ENCODE measurements at regions not wholly inside any gene's neighbourhood (a gene's known extent, or its start where the extent isn't known, plus 50 kb on each side); places are given as distances from the start of the nearest gene placed in this dataset.

DNA sequence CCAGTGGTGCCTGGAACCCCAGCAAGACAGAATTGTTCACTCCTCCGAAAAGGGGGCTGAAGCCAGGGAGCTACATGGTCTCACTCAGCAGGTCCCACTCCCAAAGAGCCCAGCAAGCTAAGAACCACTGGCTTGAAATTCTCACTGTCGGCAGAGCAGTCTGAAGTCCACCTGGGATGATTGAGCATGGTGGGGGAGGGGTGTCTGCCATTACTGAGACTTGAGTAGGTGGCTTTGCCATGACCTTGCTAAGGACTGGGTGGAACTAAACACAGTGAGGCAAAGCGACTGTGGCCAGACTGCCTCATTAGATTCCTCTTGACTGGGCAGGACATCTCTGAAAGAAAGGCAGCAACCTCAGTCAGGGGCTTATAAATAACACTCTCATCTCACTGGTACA is 122.6 kb upstream of the ZC4H2 start:
- Histone ChIP-seq H3K27me3 (replicated peaks in 1 of 4; ENCODE audit: control insufficient read depth in 3 of 4, extremely low read depth in 1 of 4, insufficient read depth in 3 of 4, low read length in 3 of 4) (no peaks in the 10 kb centered on the region), H3K14ac (ENCODE audit: insufficient read length) (no peak overlapping the region), H4K8ac (ENCODE audit: extremely low read depth, insufficient read depth, low read length) (no peak overlapping the region), H3K23ac (ENCODE audit: insufficient read length) (no peak overlapping the region), H2AK5ac (ENCODE audit: low read depth, low read length) (no peak overlapping the region), H3K4me3 (ENCODE audit: extremely low read depth in 1 of 4, insufficient read depth in 2 of 4, low read depth in 3 of 4, low read length in 4 of 4) (no peak overlapping the region), H2BK20ac (ENCODE audit: low read length) (no peak overlapping the region), H3K23me2 (ENCODE audit: low read depth, low read length) (no peaks in the 10 kb centered on the region), H3K9ac (replicated peaks in 1 of 4; ENCODE audit: extremely low read depth in 1 of 4, low read depth in 3 of 4, low read length in 3 of 4) (no peak overlapping the region), H2BK12ac (ENCODE audit: low read depth, low read length) (no peak overlapping the region), H2BK5ac (ENCODE audit: low read depth, low read length) (no peak overlapping the region), H3K36me3 (ENCODE audit: control insufficient read depth in 2 of 4, insufficient read depth in 4 of 4, low read length in 3 of 4) (no peaks in the 10 kb centered on the region; a peak in 1 of 8 replicates), H3K9me3 (ENCODE audit: insufficient read depth in 2 of 2, low read depth in 1 of 2, low read length in 1 of 2) (peaks cover 0 to 7% of the 10 kb centered on the region in 2 experiments; a peak in 1 of 4 replicates), H3K56ac (replicated peaks; ENCODE audit: insufficient read length, low read depth, low read length) (no peak overlapping the region), H3K79me2 (ENCODE audit: control insufficient read depth in 1 of 2, insufficient read depth in 2 of 2, low read length in 2 of 2) (no peaks in the 10 kb centered on the region), H2AFZ (ENCODE audit: low read length) (no peak overlapping the region), H4K20me1 (replicated peaks in 1 of 2; ENCODE audit: control insufficient read depth in 1 of 2, insufficient read depth in 2 of 2, low read length in 2 of 2) (no peaks in the 10 kb centered on the region), H3K4ac (replicated peaks; ENCODE audit: insufficient read length, low read depth, low read length) (no peak overlapping the region), H4K5ac (ENCODE audit: insufficient read length, low read depth, low read length) (no peak overlapping the region), H3K18ac (ENCODE audit: extremely low read depth, low read length) (no peak overlapping the region), H2BK120ac (replicated peaks; ENCODE audit: low read depth, low read length) (no peak overlapping the region), H3K4me1 (replicated peaks in 1 of 4; ENCODE audit: control insufficient read depth in 3 of 4, insufficient read depth in 4 of 4, low read length in 3 of 4) (no peaks in the 10 kb centered on the region), H3K4me2 (ENCODE audit: insufficient read depth in 1 of 2, low read depth in 2 of 2, low read length in 2 of 2) (no peak overlapping the region), H2BK15ac (ENCODE audit: low read length) (no peak overlapping the region), H4K91ac (replicated peaks; ENCODE audit: insufficient read length, low read length) (no peak overlapping the region), H3K79me1 (ENCODE audit: low read depth, low read length) (no peaks in the 10 kb centered on the region), H3K27ac (ENCODE audit: low read depth, low read length) (no peak overlapping the region)
- POLR2A ChIA-PET (ENCODE audit: partially characterized antibody): no interaction called here
- WGBS, 2 experiments (ENCODE audit: extremely low coverage in 1 of 2, insufficient coverage in 1 of 2, insufficient read length in 1 of 2, insufficient replicate concordance in 2 of 2, low coverage in 1 of 2, low lambda C conversion rate in 2 of 2, missing lambda C conversion rate in 1 of 2): 78% methylated on average over 2 of the region's 3 CpGs; no CpG with 5 or more reads in 1 of the 2 experiments
- CTCF ChIA-PET (ENCODE audit: partially characterized antibody): no interaction called here
- DNase-seq (ENCODE audit: low read depth in 1 of 2, low spot score in 2 of 2): no peak
- FAIRE-seq: no peak
- no peak for TF ChIP-seq TEAD4 (IDR thresholded peaks at IDR 0.05; ENCODE audit: low read depth, low read length)
- TF ChIP-seq, protein P1, sequence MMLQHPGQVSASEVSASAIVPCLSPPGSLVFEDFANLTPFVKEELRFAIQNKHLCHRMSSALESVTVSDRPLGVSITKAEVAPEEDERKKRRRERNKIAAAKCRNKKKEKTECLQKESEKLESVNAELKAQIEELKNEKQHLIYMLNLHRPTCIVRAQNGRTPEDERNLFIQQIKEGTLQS (IDR thresholded peaks at IDR 0.05; ENCODE audit: insufficient read depth, low read depth, low read length): no peak
- TF ChIP-seq, protein P2, sequence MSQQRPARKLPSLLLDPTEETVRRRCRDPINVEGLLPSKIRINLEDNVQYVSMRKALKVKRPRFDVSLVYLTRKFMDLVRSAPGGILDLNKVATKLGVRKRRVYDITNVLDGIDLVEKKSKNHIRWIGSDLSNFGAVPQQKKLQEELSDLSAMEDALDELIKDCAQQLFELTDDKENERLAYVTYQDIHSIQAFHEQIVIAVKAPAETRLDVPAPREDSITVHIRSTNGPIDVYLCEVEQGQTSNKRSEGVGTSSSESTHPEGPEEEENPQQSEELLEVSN (IDR thresholded peaks at IDR 0.05): no peak
- no peak for TF ChIP-seq CBX8 (IDR thresholded peaks at IDR 0.05; ENCODE audit: borderline replicate concordance, low read depth, low read length)
- TF ChIP-seq BRCA1 (IDR thresholded peaks at IDR 0.05; ENCODE audit: low read depth, low read length): no peak
- no peak for TF ChIP-seq CBX5 (IDR thresholded peaks at IDR 0.05; ENCODE audit: low read depth, low read length)
- no peak for TF ChIP-seq EP300 (IDR thresholded peaks at IDR 0.05; ENCODE audit: borderline replicate concordance in 1 of 2, low read depth in 2 of 2, low read length in 2 of 2)
- TF ChIP-seq, protein P3, sequence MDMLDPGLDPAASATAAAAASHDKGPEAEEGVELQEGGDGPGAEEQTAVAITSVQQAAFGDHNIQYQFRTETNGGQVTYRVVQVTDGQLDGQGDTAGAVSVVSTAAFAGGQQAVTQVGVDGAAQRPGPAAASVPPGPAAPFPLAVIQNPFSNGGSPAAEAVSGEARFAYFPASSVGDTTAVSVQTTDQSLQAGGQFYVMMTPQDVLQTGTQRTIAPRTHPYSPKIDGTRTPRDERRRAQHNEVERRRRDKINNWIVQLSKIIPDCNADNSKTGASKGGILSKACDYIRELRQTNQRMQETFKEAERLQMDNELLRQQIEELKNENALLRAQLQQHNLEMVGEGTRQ (IDR thresholded peaks at IDR 0.05; ENCODE audit: low read length): no peak
- no peak for TF ChIP-seq BACH1 (IDR thresholded peaks at IDR 0.05; ENCODE audit: low read length)
- no peak for TF ChIP-seq ASH2L (IDR thresholded peaks at IDR 0.05; ENCODE audit: low read length)
- TF ChIP-seq EZH2 (IDR thresholded peaks at IDR 0.05; ENCODE audit: low read depth, low read length, severe bottlenecking): no peak
- TF ChIP-seq POU5F1 (IDR thresholded peaks at IDR 0.05; ENCODE audit: low read depth, low read length): no peak
- TF ChIP-seq RFX5 (IDR thresholded peaks at IDR 0.05; ENCODE audit: borderline replicate concordance, low read depth, low read length): no peak
